Testis (tissue), 2 donors: ENCODE measurements at regions not wholly inside any gene's neighbourhood (a gene's known extent, or its start where the extent isn't known, plus 50 kb on each side); places are given as distances from the start of the nearest gene placed in this dataset.

ENCODE experiments used
- DNase-seq: peaks from one replicate; pipeline ENCODE4 v3.0.0-alpha.2; 2019
- H3K27ac ChIP-seq, 2 donors: fragments of 200-600 bp; sonication (generic); one replicate each; pipeline ENCODE4 v1.5.1; 2019
- H3K27me3 ChIP-seq: fragments of 200-600 bp; sonication (generic); one replicate; pipeline ENCODE4 v1.5.1; 2019
- H3K36me3 ChIP-seq: fragments of 200-600 bp; sonication (generic); one replicate; pipeline ENCODE4 v1.5.1; 2017; ENCODE audit warnings: low read depth; ENCODE audit errors: missing control alignments
- H3K4me1 ChIP-seq: fragments of 200-600 bp; sonication (generic); one replicate; pipeline ENCODE4 v1.5.1; 2019
- H3K4me3 ChIP-seq, 2 donors: fragments of 200-600 bp; sonication (generic); one replicate each; pipeline ENCODE4 v1.5.1; 2017 to 2019
- H3K9me3 ChIP-seq: fragments of 200-600 bp; sonication (generic); one replicate; pipeline ENCODE4 v1.5.1; 2017
- POLR2A ChIP-seq: fragments of 450-650 bp; IDR thresholded peaks from one replicate; pipeline ENCODE4 v1.6.1; 2017; ENCODE audit warnings: antibody characterized with exemption, mild to moderate bottlenecking, moderate library complexity
- WGBS, 2 donors: methylation state at CpG; one replicate each; pipeline ENCODE4 v1.1.5; 2018; 5-methylcytosine and 5-hydroxymethylcytosine counted together
- intact Hi-C: fragments of 100-400 bp; cut with DNase I; formaldehyde crosslinking; loops from one replicate; pipeline ENCODE4 v1.15.1; 2023; ENCODE audit warnings: low total_unique reads
- TF ChIP-seq, protein P1 (sequence below), 3 experiments: fragments of 450-650 bp in 2 of 3; fragments of 200-600 bp in 1 of 3; sonication (generic) in 1 of 3; IDR thresholded peaks; one replicate each; pipeline ENCODE4 v1.5.1; 2016 to 2019; ENCODE audit warnings: antibody characterized with exemption in 3 of 3, mild to moderate bottlenecking in 2 of 3, moderate library complexity in 1 of 3

- intact Hi-C loops = no loop called here
- WGBS, 2 donors = 91 to 92% methylated on average over 17 to 33 of the region's 38 CpGs
- no peak for DNase-seq
- Histone ChIP-seq H3K4me1 (no peaks in the 10 kb centered on the region), H3K36me3 (no peaks in the 10 kb centered on the region), H3K9me3 (no peaks in the 10 kb centered on the region), H3K4me3 (no peak overlapping the region), H3K27ac (no peak overlapping the region), H3K27me3 (no peaks in the 10 kb centered on the region)
- no peak for TF ChIP-seq POLR2A
- TF ChIP-seq, protein P1, sequence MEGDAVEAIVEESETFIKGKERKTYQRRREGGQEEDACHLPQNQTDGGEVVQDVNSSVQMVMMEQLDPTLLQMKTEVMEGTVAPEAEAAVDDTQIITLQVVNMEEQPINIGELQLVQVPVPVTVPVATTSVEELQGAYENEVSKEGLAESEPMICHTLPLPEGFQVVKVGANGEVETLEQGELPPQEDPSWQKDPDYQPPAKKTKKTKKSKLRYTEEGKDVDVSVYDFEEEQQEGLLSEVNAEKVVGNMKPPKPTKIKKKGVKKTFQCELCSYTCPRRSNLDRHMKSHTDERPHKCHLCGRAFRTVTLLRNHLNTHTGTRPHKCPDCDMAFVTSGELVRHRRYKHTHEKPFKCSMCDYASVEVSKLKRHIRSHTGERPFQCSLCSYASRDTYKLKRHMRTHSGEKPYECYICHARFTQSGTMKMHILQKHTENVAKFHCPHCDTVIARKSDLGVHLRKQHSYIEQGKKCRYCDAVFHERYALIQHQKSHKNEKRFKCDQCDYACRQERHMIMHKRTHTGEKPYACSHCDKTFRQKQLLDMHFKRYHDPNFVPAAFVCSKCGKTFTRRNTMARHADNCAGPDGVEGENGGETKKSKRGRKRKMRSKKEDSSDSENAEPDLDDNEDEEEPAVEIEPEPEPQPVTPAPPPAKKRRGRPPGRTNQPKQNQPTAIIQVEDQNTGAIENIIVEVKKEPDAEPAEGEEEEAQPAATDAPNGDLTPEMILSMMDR (IDR thresholded peaks at IDR 0.05) = no peak
Measured at GRCh38 chr22:23414727-23415489, 165.2 kb downstream of the IGLL1 start.

DNA sequence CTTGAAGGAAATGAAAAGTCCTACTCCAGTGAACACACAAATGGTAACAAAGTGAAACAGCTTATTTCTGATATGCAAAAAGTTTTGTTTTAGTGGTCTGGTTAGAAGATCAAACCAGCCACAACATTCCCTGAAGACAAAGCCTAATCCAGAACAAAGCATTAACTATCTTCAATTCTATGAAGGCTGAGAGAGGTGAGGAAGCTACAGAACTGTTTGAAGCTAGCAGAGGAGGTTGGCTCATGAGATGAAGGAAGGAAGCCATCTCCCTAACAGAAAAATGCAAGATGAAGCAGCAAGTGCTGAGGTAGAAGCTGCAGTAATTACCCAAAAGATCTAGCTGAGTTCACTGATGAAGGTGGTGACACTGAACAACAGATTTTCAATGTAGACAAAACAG is 168.4 kb downstream of the IGLL1 start:
- no peak for DNase-seq

DNA sequence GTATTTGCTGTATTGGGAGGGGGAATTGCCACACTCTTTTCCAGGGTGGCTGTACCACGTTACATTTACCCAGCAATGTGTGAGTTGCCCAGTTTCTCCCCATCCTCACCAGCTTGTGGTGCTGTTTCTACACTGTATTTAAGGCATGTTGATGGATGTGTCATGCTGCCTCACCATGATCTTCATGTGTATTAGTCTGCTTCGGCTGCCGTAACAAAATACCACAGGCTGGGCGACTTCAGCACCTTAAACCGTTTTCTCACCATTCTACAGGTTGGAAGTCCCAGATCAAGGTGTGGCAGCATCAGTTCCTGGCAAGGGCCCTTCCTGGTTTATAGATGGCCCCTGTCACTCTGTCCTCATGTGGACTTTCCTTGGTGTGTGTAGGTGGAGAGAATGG is 169.7 kb downstream of the IGLL1 start:
- Histone ChIP-seq H3K9me3 (no peaks in the 10 kb centered on the region), H3K27me3 (no peaks in the 10 kb centered on the region), H3K4me3 (no peak overlapping the region), H3K27ac (no peak overlapping the region), H3K36me3 (no peaks in the 10 kb centered on the region), H3K4me1 (no peaks in the 10 kb centered on the region)
- intact Hi-C loops = no loop called here
- DNase-seq = no peak
- 91 to 96% methylated on average over 5 of the region's 5 CpGs for WGBS, 2 donors
- TF ChIP-seq, protein P1 (IDR thresholded peaks at IDR 0.05) = no peak
- no peak for TF ChIP-seq POLR2A

More for the DNA sequence above, 168.4 kb downstream of the IGLL1 start:
- intact Hi-C loops = no loop called here
- H3K4me1 ChIP-seq = no peaks in the 10 kb centered on the region
- H3K36me3 ChIP-seq = no peaks in the 10 kb centered on the region
- no peak overlapping the region for H3K27ac ChIP-seq
- no peaks in the 10 kb centered on the region for H3K27me3 ChIP-seq
- no peaks in the 10 kb centered on the region for H3K9me3 ChIP-seq
- TF ChIP-seq, protein P1 (IDR thresholded peaks at IDR 0.05) = no peak
- no peak for TF ChIP-seq POLR2A
- H3K4me3 ChIP-seq = no peak overlapping the region

DNA sequence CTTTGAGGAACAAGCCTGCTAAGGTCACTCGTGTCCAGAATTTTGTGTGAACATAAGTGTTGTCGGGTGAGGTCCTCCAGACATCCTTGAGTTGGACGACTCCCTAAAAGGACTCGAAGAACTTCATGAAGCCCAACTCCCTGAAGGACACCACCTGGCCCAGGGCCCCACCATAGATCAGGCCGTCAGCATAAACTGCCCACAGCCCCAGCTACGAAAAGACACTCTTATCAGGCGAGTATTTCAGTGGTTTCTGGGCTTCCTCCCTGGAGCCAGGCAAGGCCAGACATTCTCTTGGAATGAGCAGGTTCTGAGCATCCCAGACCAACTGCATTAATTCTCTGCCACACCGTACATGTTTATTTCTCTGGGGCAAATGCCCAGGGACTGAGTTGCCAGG is 170.1 kb downstream of the IGLL1 start:
- H3K27me3 ChIP-seq = no peaks in the 10 kb centered on the region
- DNase-seq = no peak
- 48 to 60% methylated on average over 8 of the region's 8 CpGs for WGBS, 2 donors
- TF ChIP-seq, protein P1 (IDR thresholded peaks at IDR 0.05) = no peak
- no peak for TF ChIP-seq POLR2A
- H3K9me3 ChIP-seq = no peaks in the 10 kb centered on the region
- H3K27ac ChIP-seq = no peak overlapping the region
- no peak overlapping the region for H3K4me3 ChIP-seq
- H3K4me1 ChIP-seq = no peaks in the 10 kb centered on the region
- no peaks in the 10 kb centered on the region for H3K36me3 ChIP-seq
- intact Hi-C loops = no loop called here

DNA sequence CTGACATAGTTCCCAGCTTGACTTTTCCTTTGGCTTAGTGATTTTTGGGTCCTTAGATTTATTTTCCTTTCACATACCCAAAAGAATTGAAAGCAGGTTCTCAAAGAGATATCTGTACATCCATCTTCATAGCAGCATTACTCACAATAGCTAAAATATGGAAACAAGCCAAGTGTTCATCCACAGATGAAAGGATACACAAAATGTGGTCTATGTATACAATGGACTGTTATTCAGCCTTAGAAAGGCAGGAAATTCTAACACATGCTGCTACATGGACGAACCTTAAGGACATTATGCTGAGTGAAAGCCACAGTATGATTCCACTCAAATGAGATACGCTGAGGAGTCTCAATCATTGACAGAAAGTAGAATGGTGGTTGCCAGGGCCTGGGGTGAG is 171.8 kb downstream of the IGLL1 start:
- Histone ChIP-seq H3K4me3 (no peak overlapping the region), H3K9me3 (no peaks in the 10 kb centered on the region), H3K4me1 (no peaks in the 10 kb centered on the region), H3K27ac (no peak overlapping the region), H3K27me3 (no peaks in the 10 kb centered on the region), H3K36me3 (no peaks in the 10 kb centered on the region)
- 39 to 47% methylated on average over 2 of the region's 2 CpGs for whole genome bisulfite sequencing, 2 donors
- TF ChIP-seq, protein P1 (IDR thresholded peaks at IDR 0.05) = no peak
- TF ChIP-seq POLR2A = no peak
- no peak for DNase-seq
- intact Hi-C loops = no loop called here
